Ishikawa (cell line): ENCODE measurements at regions not wholly inside any gene's neighbourhood (a gene's known extent, or its start where the extent isn't known, plus 50 kb on each side); places are given as distances from the start of the nearest gene placed in this dataset.

Experiments
- CEBPB ChIP-seq: IDR thresholded peaks from 2 replicates; pipeline ENCODE4 v1.6.1; 2012
- CREB1 ChIP-seq: IDR thresholded peaks from 2 replicates; pipeline ENCODE4 v1.6.1; 2012; ENCODE audit warnings: low read depth
- EGR1 ChIP-seq: IDR thresholded peaks from 2 replicates; pipeline ENCODE4 v1.6.1; 2012
- EP300 ChIP-seq: IDR thresholded peaks from 2 replicates; pipeline ENCODE4 v1.6.1; 2012; ENCODE audit warnings: borderline replicate concordance
- FOXM1 ChIP-seq: IDR thresholded peaks from 2 replicates; pipeline ENCODE4 v1.6.1; 2012; ENCODE audit warnings: low read depth, borderline replicate concordance
- TEAD4 ChIP-seq: IDR thresholded peaks from 2 replicates; pipeline ENCODE4 v1.6.1; 2012
- TF ChIP-seq, protein P1 (sequence below): IDR thresholded peaks from 2 replicates; pipeline ENCODE4 v1.6.1; 2012
- TF ChIP-seq, protein P2 (sequence below): IDR thresholded peaks from 2 replicates; pipeline ENCODE4 v1.6.1; 2012

GRCh38 chr5:98354922-98355321 lies 418.5 kb upstream of the RGMB start:
- TF ChIP-seq EGR1 = no peak
- TF ChIP-seq EP300 = no peak
- TF ChIP-seq, protein P1, sequence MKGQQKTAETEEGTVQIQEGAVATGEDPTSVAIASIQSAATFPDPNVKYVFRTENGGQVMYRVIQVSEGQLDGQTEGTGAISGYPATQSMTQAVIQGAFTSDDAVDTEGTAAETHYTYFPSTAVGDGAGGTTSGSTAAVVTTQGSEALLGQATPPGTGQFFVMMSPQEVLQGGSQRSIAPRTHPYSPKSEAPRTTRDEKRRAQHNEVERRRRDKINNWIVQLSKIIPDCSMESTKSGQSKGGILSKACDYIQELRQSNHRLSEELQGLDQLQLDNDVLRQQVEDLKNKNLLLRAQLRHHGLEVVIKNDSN = no peak
- no peak for TF ChIP-seq FOXM1
- TF ChIP-seq TEAD4 = no peak
- TF ChIP-seq CREB1 = no peak
- TF ChIP-seq, protein P2, sequence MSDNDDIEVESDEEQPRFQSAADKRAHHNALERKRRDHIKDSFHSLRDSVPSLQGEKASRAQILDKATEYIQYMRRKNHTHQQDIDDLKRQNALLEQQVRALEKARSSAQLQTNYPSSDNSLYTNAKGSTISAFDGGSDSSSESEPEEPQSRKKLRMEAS = no peak
- no peak for TF ChIP-seq CEBPB
